Colonic mucosa (tissue), 4 donors: ENCODE measurements at regions not wholly inside any gene's neighbourhood (a gene's known extent, or its start where the extent isn't known, plus 50 kb on each side); places are given as distances from the start of the nearest gene placed in this dataset.

Source experiments
- DNase-seq: peaks from one replicate; pipeline ENCODE4 v3.0.0-alpha.2; 2020
- H3K27ac ChIP-seq: fragments of 200-600 bp; one replicate; pipeline ENCODE4 v1.8.0; 2021
- H3K27me3 ChIP-seq: fragments of 200-600 bp; one replicate; pipeline ENCODE4 v1.8.0; 2021
- H3K36me3 ChIP-seq: fragments of 200-600 bp; one replicate; pipeline ENCODE4 v1.8.0; 2021
- H3K4me1 ChIP-seq: fragments of 200-600 bp; one replicate; pipeline ENCODE4 v1.8.0; 2021; ENCODE audit warnings: mild to moderate bottlenecking
- H3K4me3 ChIP-seq: fragments of 200-600 bp; one replicate; pipeline ENCODE4 v1.8.0; 2021
- H3K9ac ChIP-seq, 2 donors: one replicate each; pipeline ENCODE4 v1.7.0; 2013; ENCODE audit warnings: control low read depth in 2 of 2, low read depth in 2 of 2, low read length in 2 of 2
- H3K9me3 ChIP-seq: fragments of 200-600 bp; one replicate; pipeline ENCODE4 v1.8.0; 2021
- intact Hi-C: fragments of 100-400 bp; cut with DNase I; formaldehyde crosslinking; loops from one replicate; pipeline ENCODE4 v1.14.1; 2022
- TF ChIP-seq, protein P1 (sequence below): fragments of 200-600 bp; IDR thresholded peaks from one replicate; pipeline ENCODE4 v1.8.0; 2022; ENCODE audit warnings: antibody characterized with exemption, mild to moderate bottlenecking
- donor health status: healthy.
- donor health status: DM: no; HTN: no; CAD: no.
- donor health status: DM: no; HTN: no; CAD: no.

DNA sequence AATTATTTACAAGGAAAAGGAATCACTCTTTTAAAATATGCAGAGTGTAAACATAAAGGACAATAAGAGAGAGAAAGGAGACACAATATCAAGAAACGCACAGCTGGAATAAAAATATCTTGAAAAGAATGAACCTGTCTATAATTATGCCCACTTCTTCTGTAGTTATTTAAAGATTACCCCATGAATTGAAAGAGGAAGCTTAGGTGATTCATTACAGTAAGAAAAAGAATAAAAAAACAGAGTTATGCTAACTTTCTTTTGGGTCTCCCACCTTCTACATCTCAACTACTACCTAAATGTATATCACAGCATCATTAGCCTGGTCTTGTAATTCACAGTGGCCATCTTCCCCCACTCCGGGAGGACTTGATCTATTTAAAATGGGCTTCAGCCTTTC, 182.1 kb downstream of the MRPL39 start:
- Histone ChIP-seq H3K36me3 (no peaks in the 10 kb centered on the region), H3K4me3 (no peak overlapping the region), H3K27me3 (no peaks in the 10 kb centered on the region), H3K27ac (no peak overlapping the region), H3K9ac (no peak overlapping the region), H3K9me3 (no peaks in the 10 kb centered on the region), H3K4me1 (no peaks in the 10 kb centered on the region)
- no peak for DNase-seq
- intact Hi-C loops: no loop called here
- TF ChIP-seq, protein P1, sequence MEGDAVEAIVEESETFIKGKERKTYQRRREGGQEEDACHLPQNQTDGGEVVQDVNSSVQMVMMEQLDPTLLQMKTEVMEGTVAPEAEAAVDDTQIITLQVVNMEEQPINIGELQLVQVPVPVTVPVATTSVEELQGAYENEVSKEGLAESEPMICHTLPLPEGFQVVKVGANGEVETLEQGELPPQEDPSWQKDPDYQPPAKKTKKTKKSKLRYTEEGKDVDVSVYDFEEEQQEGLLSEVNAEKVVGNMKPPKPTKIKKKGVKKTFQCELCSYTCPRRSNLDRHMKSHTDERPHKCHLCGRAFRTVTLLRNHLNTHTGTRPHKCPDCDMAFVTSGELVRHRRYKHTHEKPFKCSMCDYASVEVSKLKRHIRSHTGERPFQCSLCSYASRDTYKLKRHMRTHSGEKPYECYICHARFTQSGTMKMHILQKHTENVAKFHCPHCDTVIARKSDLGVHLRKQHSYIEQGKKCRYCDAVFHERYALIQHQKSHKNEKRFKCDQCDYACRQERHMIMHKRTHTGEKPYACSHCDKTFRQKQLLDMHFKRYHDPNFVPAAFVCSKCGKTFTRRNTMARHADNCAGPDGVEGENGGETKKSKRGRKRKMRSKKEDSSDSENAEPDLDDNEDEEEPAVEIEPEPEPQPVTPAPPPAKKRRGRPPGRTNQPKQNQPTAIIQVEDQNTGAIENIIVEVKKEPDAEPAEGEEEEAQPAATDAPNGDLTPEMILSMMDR: no peak

DNA sequence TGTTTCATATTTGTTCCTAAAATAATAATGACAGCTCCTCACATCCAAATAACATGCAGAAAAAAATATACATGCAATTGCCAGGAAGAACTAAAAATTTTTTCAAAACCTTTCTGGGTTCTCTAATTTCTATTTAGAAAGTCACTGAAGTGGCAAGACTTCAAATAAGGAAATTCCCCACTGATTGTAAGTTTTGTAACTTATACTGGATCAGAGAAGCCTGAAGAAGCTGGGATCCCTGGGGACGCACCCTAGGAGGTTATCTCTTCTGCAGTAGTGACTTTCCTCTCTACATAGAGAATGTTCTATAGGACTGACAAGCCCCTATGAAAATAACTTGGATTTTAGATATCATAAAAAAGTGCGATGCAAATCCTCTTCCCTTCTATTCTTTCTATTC, 182.6 kb downstream of the MRPL39 start:
- no peaks in the 10 kb centered on the region for H3K27me3 ChIP-seq
- intact Hi-C loops: no loop called here
- DNase-seq: no peak
- no peak overlapping the region for H3K27ac ChIP-seq
- TF ChIP-seq, protein P1: no peak
- H3K9me3 ChIP-seq: no peaks in the 10 kb centered on the region
- H3K36me3 ChIP-seq: no peaks in the 10 kb centered on the region
- no peaks in the 10 kb centered on the region for H3K4me1 ChIP-seq
- H3K4me3 ChIP-seq: no peak overlapping the region
- no peak overlapping the region for H3K9ac ChIP-seq

DNA sequence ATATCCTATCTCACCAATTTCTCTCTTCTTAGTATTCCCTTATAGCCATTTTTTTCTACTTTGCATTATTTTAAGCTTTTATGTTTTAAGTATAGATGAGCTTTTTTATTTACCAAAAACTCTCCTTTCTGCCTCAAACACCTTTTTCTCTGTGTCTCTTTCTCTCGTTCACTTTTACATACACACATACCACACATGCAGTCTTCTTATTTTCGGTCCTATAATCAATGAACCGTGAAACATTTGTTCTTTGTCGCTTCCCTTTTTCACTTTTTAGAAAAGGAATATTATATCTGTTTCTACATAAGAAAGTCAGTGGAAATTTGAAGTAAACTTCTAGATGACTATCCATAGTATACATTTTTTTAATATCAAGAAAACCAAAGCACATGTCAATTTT, 183.2 kb downstream of the MRPL39 start:
- intact Hi-C loops: no loop called here
- no peak overlapping the region for H3K4me3 ChIP-seq
- H3K4me1 ChIP-seq: no peaks in the 10 kb centered on the region
- H3K36me3 ChIP-seq: no peaks in the 10 kb centered on the region
- no peak for DNase-seq
- no peak overlapping the region for H3K9ac ChIP-seq
- no peak overlapping the region for H3K27ac ChIP-seq
- no peaks in the 10 kb centered on the region for H3K27me3 ChIP-seq
- TF ChIP-seq, protein P1: no peak
- no peaks in the 10 kb centered on the region for H3K9me3 ChIP-seq

DNA sequence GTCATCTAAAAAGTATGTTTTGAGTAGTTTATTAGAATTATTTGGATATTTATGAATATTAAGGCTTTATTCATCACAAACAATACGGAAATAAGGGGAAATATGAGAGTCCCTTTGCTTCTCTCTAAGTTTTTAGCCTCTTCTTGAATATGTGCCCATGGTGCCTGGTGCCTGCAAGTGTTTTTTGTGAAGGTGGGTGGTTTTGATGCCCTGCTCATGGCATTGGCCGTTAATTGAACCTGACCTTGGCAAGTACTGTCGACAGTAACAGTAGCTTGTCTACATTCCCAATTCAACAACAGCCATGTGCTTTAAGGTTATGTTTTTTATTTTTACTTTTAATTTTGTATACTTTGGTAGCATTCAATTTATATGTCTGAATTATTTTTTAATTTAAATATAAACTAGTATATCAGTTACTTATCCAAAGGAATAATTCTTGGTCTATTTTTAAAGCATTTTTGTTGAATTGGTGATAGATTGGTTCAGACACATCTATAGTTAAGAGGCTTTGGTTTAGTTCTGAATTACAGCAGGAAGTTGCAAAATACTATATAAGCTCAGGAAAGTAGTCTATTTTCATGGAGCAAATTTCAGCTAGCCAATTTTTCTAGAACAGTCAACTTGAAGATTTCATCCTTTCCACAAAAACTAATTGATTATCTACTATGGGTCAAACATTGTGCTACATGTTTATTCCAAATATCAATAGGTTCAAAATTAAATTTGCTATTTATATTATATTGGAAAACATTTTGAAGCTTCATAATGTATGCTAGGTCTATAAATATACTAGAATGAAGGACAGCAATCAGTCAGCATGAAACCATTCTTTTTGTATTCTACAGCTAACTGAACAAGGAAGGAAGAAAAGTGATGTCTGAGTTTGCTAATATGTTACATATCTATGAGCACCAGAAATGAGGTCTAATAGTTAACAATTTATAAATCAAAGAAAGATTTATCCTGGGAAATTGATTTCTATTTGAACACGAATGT, 184.4 kb downstream of the MRPL39 start:
- no peaks in the 10 kb centered on the region for H3K4me1 ChIP-seq
- no peaks in the 10 kb centered on the region for H3K36me3 ChIP-seq
- no peaks in the 10 kb centered on the region for H3K9me3 ChIP-seq
- TF ChIP-seq, protein P1: no peak
- no peak overlapping the region for H3K9ac ChIP-seq
- H3K4me3 ChIP-seq: no peak overlapping the region
- no peak for DNase-seq
- no peaks in the 10 kb centered on the region for H3K27me3 ChIP-seq
- no peak overlapping the region for H3K27ac ChIP-seq
- intact Hi-C loops: no loop called here

DNA sequence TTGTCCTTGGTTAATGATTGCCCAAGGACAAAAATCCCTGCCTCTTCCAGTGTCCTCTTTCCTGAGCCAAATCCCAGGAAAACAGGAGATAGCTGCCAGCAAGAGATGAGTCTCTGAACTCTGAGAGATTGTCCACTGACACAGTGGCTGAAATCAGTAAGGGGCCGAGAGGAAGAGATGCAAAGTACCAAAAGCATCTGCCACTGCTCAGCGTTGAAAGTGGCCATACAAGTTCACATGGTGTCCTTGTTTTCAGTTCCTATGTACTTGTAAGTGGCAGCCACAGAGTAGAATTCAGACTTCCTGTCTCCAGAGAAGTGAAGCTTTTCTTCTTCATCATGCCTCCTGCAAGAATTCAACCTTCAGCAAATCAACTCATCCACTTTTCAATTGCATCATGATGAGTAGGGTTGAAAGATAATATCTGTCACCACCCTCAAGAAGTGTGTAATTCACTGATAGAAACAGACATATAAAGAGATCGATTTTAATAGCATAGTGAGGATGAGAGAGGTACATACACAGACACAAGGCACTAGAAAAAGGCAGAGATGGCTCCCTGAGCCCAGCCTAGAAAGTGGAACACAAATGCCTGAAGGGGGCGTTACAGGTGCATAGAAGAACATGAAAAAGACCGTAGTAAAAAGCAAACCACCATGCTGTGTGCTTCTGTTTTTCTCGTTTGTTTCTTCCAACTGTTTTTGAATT, 185.8 kb downstream of the MRPL39 start:
- H3K9ac ChIP-seq: no peak overlapping the region
- no peaks in the 10 kb centered on the region for H3K27me3 ChIP-seq
- no peak overlapping the region for H3K27ac ChIP-seq
- intact Hi-C loops: no loop called here
- no peaks in the 10 kb centered on the region for H3K36me3 ChIP-seq
- H3K4me3 ChIP-seq: no peak overlapping the region
- H3K9me3 ChIP-seq: no peaks in the 10 kb centered on the region
- DNase-seq: no peak
- H3K4me1 ChIP-seq: no peaks in the 10 kb centered on the region
- TF ChIP-seq, protein P1: no peak
